CD4-positive, alpha-beta T cell treated with Interleukin-17A for 1 hour (primary cell): ENCODE measurements at regions not wholly inside any gene's neighbourhood (a gene's known extent, or its start where the extent isn't known, plus 50 kb on each side); places are given as distances from the start of the nearest gene placed in this dataset.
"Not testable (repeated sequence)": the region's sequence is repeated elsewhere in the genome, so short reads cannot be mapped to it uniquely, and the experiment has no call there.

ENCODE experiments used
- DNase-seq: peaks from one replicate; pipeline ENCODE4 v3.0.0-alpha.2; 2020

- DNase-seq = no peak
Observed at GRCh38 chr3:72162649-72163184, 377.8 kb upstream of the PROK2 start.

GRCh38 chr3:72161881-72162595 is 377.1 kb upstream of the PROK2 start:
- DNase-seq = no peak

- not testable (repeated sequence) for DNase-seq
Observed at GRCh38 chr3:72161285-72161684, 376.3 kb upstream of the PROK2 start.

GRCh38 chr3:72160351-72160750 is 375.4 kb upstream of the PROK2 start:
- DNase-seq = no peak

GRCh38 chr3:72159487-72159886 is 374.5 kb upstream of the PROK2 start:
- DNase-seq = no peak

- no peak for DNase-seq
Observed at GRCh38 chr3:72158639-72159326, 373.8 kb upstream of the PROK2 start.

- DNase-seq = no peak
Observed at GRCh38 chr3:72157748-72158638, 373.0 kb upstream of the PROK2 start.

GRCh38 chr3:72155391-72156064 is 370.6 kb upstream of the PROK2 start:
- no peak for DNase-seq

GRCh38 chr3:72154391-72155335 is 369.7 kb upstream of the PROK2 start:
- no peak for DNase-seq

GRCh38 chr3:72153477-72154314 is 368.7 kb upstream of the PROK2 start:
- no peak for DNase-seq

- DNase-seq = no peak
Observed at GRCh38 chr3:72152551-72153476, 367.9 kb upstream of the PROK2 start.

GRCh38 chr3:72151465-72152238 is 366.7 kb upstream of the PROK2 start:
- no peak for DNase-seq

GRCh38 chr3:72150634-72151412 is 365.9 kb upstream of the PROK2 start:
- no peak for DNase-seq

- DNase-seq = no peak
Observed at GRCh38 chr3:72149645-72150300, 364.8 kb upstream of the PROK2 start.

- no peak for DNase-seq
Observed at GRCh38 chr3:72147600-72147999, 362.7 kb upstream of the PROK2 start.

GRCh38 chr3:72145506-72146380 is 360.8 kb upstream of the PROK2 start:
- DNase-seq = no peak
